K562 (cell line): ENCODE measurements at regions not wholly inside any gene's neighbourhood (a gene's known extent, or its start where the extent isn't known, plus 50 kb on each side); places are given as distances from the start of the nearest gene placed in this dataset.

Experiments used
- BCLAF1 ChIP-seq, 2 experiments: fragments of 450-650 bp in 1 of 2; IDR thresholded peaks; 2 replicates each; pipeline ENCODE4 v1.6.1; 2011 to 2017; ENCODE audit warnings: low read depth in 2 of 2, antibody characterized with exemption in 1 of 2, borderline replicate concordance in 1 of 2, low read length in 1 of 2, mild to moderate bottlenecking in 1 of 2, mixed read lengths in 1 of 2; ENCODE audit not compliant: control insufficient read depth in 1 of 2
- NBN ChIP-seq: fragments of 450-650 bp; IDR thresholded peaks from 2 replicates; pipeline ENCODE4 v1.6.1; 2016; ENCODE audit warnings: low read depth, mild to moderate bottlenecking
- THAP12 ChIP-seq: fragments of 250-450 bp; sonication (Bioruptor Pico); IDR thresholded peaks from 2 replicates; pipeline ENCODE4 v1.9.0; 2021; ENCODE audit warnings: mild to moderate bottlenecking, inconsistent platforms
- ZFX ChIP-seq: sonication (generic); formaldehyde crosslinking; IDR thresholded peaks from 2 replicates; pipeline ENCODE4 v1.8.0; 2022; ENCODE audit warnings: mild to moderate bottlenecking, missing genetic modification reagents, moderate library complexity

GRCh38 chr1:82880506-82880905, 1079.8 kb downstream of the ADGRL2 start:
- TF ChIP-seq ZFX (no peak), THAP12 (CRISPR knock-in tag) (no peak), NBN (no peak), BCLAF1 (IDR thresholded peaks at IDR 0.05; ENCODE audit: borderline replicate concordance in 1 of 2, control insufficient read depth in 1 of 2, low read depth in 2 of 2, low read length in 1 of 2) (no peak)
